Loucy (cell line): ENCODE measurements at regions not wholly inside any gene's neighbourhood (a gene's known extent, or its start where the extent isn't known, plus 50 kb on each side); places are given as distances from the start of the nearest gene placed in this dataset.

Source experiments
- H2AFZ ChIP-seq: fragments of 200-600 bp; sonication (generic); 2 replicates; pipeline ENCODE4 v1.6.0; 2016; ENCODE audit warnings: antibody characterized with exemption, mild to moderate bottlenecking, low read length, moderate library complexity
- H3F3A ChIP-seq: fragments of 200-600 bp; 2 replicates; pipeline ENCODE4 v1.6.0; 2016; ENCODE audit warnings: antibody characterized with exemption, low read depth, mild to moderate bottlenecking
- H3K27me3 ChIP-seq: fragments of 200-600 bp; sonication (generic); 2 replicates; pipeline ENCODE4 v1.6.1; 2014; ENCODE audit warnings: low read length, mild to moderate bottlenecking; ENCODE audit not compliant: insufficient read depth, poor library complexity, severe bottlenecking
- H3K36me3 ChIP-seq: fragments of 200-600 bp; sonication (generic); 2 replicates; pipeline ENCODE4 v1.6.1; 2016; ENCODE audit warnings: low read length; ENCODE audit not compliant: insufficient read depth
- H3K4me1 ChIP-seq: fragments of 200-600 bp; sonication (generic); 2 replicates; pipeline ENCODE4 v1.5.1; 2014; ENCODE audit warnings: low read length, mild to moderate bottlenecking; ENCODE audit not compliant: insufficient read depth, poor library complexity, severe bottlenecking
- H3K4me2 ChIP-seq: fragments of 200-600 bp; sonication (generic); 2 replicates; pipeline ENCODE4 v1.6.0; 2014; ENCODE audit warnings: antibody characterized with exemption, low read length, low read depth, mild to moderate bottlenecking; ENCODE audit not compliant: poor library complexity, severe bottlenecking
- H3K4me3 ChIP-seq: fragments of 200-600 bp; sonication (generic); 2 replicates; pipeline ENCODE4 v1.5.1; 2014; ENCODE audit warnings: low read length, mild to moderate bottlenecking, mixed read lengths; ENCODE audit not compliant: poor library complexity, severe bottlenecking
- H3K79me2 ChIP-seq: fragments of 200-600 bp; sonication (generic); 2 replicates; pipeline ENCODE4 v1.6.1; 2014; ENCODE audit warnings: low read length; ENCODE audit not compliant: insufficient read depth
- H3K9ac ChIP-seq: fragments of 200-600 bp; sonication (generic); 2 replicates; pipeline ENCODE4 v1.6.0; 2014; ENCODE audit warnings: mild to moderate bottlenecking, low read depth, low read length, moderate library complexity; ENCODE audit not compliant: poor library complexity, severe bottlenecking
- H3K9me2 ChIP-seq: fragments of 200-600 bp; sonication (generic); replicated peaks from 2 replicates; pipeline ENCODE4 v1.6.1; 2016; ENCODE audit warnings: low read depth, low read length, mixed read lengths
- H3K9me3 ChIP-seq: fragments of 200-600 bp; sonication (generic); 2 replicates; pipeline ENCODE4 v1.6.1; 2014; ENCODE audit warnings: mild to moderate bottlenecking, antibody characterized with exemption, low read length, low read depth; ENCODE audit not compliant: insufficient read depth
- H4K20me1 ChIP-seq: fragments of 200-600 bp; sonication (generic); 2 replicates; pipeline ENCODE4 v1.6.0; 2014; ENCODE audit warnings: antibody characterized with exemption, low read length, mild to moderate bottlenecking; ENCODE audit not compliant: insufficient read depth, poor library complexity, severe bottlenecking
- EZH2phosphoT487 ChIP-seq: fragments of 200-600 bp; IDR thresholded peaks from 2 replicates; pipeline ENCODE4 v1.6.1; 2018; ENCODE audit warnings: antibody characterized with exemption, mild to moderate bottlenecking, moderate library complexity, borderline replicate concordance
- TF ChIP-seq, protein P1 (sequence below): fragments of 200-600 bp; sonication (generic); conservative IDR thresholded peaks from 2 replicates; pipeline ENCODE4 v1.5.1; 2014; ENCODE audit warnings: mild to moderate bottlenecking, antibody characterized with exemption, low read length

DNA sequence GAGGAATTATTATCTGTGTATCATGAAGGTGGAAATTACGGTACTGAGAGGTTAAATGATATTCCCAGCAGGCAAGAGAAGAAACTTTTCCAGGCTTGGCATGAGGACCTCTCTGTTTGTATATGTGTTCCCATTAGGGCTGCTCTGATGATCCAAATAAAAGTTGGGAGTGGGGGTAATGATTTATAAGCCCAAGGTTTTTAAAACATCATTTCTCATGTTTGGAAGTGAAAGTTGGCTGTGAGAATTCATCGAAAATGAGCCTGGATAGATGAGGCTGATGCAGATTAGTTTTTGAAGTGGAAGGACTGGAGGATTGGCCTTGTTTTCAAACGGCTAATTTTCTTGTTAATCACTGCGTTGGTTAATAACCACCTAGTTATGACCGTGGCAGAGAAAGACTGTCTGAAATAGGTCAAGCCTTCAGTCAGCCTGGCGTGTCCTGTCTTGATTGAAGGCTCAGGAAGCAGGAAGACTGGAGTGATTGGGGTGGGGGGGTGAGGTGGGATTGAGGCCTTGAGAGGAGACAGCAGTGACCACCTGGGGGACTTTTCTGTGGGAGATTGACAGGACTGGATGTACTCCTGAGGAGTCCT, 391.0 kb upstream of the WWC1 start:
- H3K79me2 ChIP-seq = no peaks in the 10 kb centered on the region
- no peaks in the 10 kb centered on the region for H3F3A ChIP-seq
- no peaks in the 10 kb centered on the region for H3K27me3 ChIP-seq
- H3K9me2 ChIP-seq = no peaks in the 10 kb centered on the region
- H4K20me1 ChIP-seq = no peaks in the 10 kb centered on the region
- H3K36me3 ChIP-seq = no peaks in the 10 kb centered on the region
- TF ChIP-seq, protein P1, sequence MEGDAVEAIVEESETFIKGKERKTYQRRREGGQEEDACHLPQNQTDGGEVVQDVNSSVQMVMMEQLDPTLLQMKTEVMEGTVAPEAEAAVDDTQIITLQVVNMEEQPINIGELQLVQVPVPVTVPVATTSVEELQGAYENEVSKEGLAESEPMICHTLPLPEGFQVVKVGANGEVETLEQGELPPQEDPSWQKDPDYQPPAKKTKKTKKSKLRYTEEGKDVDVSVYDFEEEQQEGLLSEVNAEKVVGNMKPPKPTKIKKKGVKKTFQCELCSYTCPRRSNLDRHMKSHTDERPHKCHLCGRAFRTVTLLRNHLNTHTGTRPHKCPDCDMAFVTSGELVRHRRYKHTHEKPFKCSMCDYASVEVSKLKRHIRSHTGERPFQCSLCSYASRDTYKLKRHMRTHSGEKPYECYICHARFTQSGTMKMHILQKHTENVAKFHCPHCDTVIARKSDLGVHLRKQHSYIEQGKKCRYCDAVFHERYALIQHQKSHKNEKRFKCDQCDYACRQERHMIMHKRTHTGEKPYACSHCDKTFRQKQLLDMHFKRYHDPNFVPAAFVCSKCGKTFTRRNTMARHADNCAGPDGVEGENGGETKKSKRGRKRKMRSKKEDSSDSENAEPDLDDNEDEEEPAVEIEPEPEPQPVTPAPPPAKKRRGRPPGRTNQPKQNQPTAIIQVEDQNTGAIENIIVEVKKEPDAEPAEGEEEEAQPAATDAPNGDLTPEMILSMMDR = no peak
- TF ChIP-seq EZH2phosphoT487 = no peak
- H3K9ac ChIP-seq = no peak overlapping the region
- no peak overlapping the region for H3K4me2 ChIP-seq
- H3K9me3 ChIP-seq = no peaks in the 10 kb centered on the region
- H3K4me3 ChIP-seq = no peak overlapping the region
- H2AFZ ChIP-seq = no peak overlapping the region
- H3K4me1 ChIP-seq = no peaks in the 10 kb centered on the region

DNA sequence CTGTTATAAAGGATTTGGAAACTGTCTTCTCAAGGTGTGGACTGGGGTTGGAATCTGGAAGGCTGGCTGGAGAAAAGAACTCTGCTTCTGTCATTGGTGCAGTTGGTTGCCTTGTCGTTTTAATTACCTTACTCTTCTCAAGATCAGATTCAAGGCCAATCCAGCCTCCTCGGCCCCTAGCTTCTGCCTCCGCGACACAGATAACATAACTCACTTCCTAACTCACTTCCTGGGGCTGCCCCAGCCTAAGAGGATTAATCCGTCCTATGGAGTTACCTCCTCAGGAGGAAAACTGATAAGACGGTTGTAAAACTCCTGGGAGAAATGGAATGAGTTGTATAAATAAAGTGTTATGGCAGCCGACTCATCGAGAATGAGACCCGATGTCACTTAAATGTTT, 389.1 kb upstream of the WWC1 start:
- TF ChIP-seq, protein P1 = no peak
- no peak for TF ChIP-seq EZH2phosphoT487
- no peaks in the 10 kb centered on the region for H3F3A ChIP-seq
- no peaks in the 10 kb centered on the region for H3K79me2 ChIP-seq
- no peaks in the 10 kb centered on the region for H3K4me1 ChIP-seq
- no peak overlapping the region for H3K4me2 ChIP-seq
- H3K9ac ChIP-seq = no peak overlapping the region
- H3K27me3 ChIP-seq = no peaks in the 10 kb centered on the region
- H2AFZ ChIP-seq = no peak overlapping the region
- H3K36me3 ChIP-seq = no peaks in the 10 kb centered on the region
- H3K9me2 ChIP-seq = no peaks in the 10 kb centered on the region
- no peaks in the 10 kb centered on the region for H4K20me1 ChIP-seq
- no peaks in the 10 kb centered on the region for H3K9me3 ChIP-seq
- no peak overlapping the region for H3K4me3 ChIP-seq

GRCh38 chr5:167903243-167903642, 388.2 kb upstream of the WWC1 start:
- H3K9me2 ChIP-seq = no peaks in the 10 kb centered on the region
- H3K9me3 ChIP-seq = no peaks in the 10 kb centered on the region
- H4K20me1 ChIP-seq = no peaks in the 10 kb centered on the region
- H3K4me2 ChIP-seq = no peak overlapping the region
- no peaks in the 10 kb centered on the region for H3K27me3 ChIP-seq
- H2AFZ ChIP-seq = no peak overlapping the region
- H3K4me3 ChIP-seq = no peak overlapping the region
- H3K9ac ChIP-seq = no peak overlapping the region
- no peaks in the 10 kb centered on the region for H3K4me1 ChIP-seq
- no peaks in the 10 kb centered on the region for H3F3A ChIP-seq
- H3K36me3 ChIP-seq = no peaks in the 10 kb centered on the region
- TF ChIP-seq, protein P1 = no peak
- TF ChIP-seq EZH2phosphoT487 = no peak
- no peaks in the 10 kb centered on the region for H3K79me2 ChIP-seq
